ENCODE measurements at regions not wholly inside any gene's neighbourhood (a gene's known extent, or its start where the extent isn't known, plus 50 kb on each side); places are given as distances from the start of the nearest gene placed in this dataset.
A peak's percentile ranks its signal among the peaks of the same experiment; 100 is the strongest.

DNA sequence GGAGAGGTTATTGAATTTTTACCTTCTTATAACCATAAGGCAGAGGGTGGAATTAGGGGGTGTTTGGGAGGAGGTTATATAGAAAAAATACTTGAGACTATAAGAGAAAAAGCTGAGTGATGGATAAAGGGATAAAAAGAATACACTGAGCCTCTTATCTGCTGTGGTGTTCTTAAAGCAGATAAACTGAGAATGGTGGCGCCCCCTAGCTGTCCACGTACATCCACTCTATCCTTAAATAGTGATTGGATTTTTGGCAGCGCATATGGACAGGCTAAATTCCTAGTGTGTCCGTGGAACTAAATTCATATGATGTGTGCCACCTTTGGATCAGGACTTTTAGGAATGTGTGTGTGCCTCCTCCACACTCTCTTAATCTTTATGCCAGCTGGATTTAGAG, 121.1 kb downstream of the OXSM start:
- intact Hi-C loops (cut with DNase I), result no loop called here
- Histone ChIP-seq H3K36me3 (no peaks in the 10 kb centered on the region), H3K4me1 (no peaks in the 10 kb centered on the region), H3K27ac (no peak overlapping the region), H3K27me3 (no peaks in the 10 kb centered on the region), H3K4me3 (no peak overlapping the region), H3K9me3 (no peaks in the 10 kb centered on the region)
- ATAC-seq (no peak), DNase-seq (no peak)
- TF ChIP-seq POLR2A (IDR thresholded peaks at IDR 0.05), result no peak
- TF ChIP-seq, protein P1, sequence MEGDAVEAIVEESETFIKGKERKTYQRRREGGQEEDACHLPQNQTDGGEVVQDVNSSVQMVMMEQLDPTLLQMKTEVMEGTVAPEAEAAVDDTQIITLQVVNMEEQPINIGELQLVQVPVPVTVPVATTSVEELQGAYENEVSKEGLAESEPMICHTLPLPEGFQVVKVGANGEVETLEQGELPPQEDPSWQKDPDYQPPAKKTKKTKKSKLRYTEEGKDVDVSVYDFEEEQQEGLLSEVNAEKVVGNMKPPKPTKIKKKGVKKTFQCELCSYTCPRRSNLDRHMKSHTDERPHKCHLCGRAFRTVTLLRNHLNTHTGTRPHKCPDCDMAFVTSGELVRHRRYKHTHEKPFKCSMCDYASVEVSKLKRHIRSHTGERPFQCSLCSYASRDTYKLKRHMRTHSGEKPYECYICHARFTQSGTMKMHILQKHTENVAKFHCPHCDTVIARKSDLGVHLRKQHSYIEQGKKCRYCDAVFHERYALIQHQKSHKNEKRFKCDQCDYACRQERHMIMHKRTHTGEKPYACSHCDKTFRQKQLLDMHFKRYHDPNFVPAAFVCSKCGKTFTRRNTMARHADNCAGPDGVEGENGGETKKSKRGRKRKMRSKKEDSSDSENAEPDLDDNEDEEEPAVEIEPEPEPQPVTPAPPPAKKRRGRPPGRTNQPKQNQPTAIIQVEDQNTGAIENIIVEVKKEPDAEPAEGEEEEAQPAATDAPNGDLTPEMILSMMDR (IDR thresholded peaks at IDR 0.05), result peak in 6 of 12 donors; percentile 4 to 43 (median 16)
- WGBS, 4 donors, result 63 to 73% (median 69%) methylated on average over 4 of the region's 4 CpGs

DNA sequence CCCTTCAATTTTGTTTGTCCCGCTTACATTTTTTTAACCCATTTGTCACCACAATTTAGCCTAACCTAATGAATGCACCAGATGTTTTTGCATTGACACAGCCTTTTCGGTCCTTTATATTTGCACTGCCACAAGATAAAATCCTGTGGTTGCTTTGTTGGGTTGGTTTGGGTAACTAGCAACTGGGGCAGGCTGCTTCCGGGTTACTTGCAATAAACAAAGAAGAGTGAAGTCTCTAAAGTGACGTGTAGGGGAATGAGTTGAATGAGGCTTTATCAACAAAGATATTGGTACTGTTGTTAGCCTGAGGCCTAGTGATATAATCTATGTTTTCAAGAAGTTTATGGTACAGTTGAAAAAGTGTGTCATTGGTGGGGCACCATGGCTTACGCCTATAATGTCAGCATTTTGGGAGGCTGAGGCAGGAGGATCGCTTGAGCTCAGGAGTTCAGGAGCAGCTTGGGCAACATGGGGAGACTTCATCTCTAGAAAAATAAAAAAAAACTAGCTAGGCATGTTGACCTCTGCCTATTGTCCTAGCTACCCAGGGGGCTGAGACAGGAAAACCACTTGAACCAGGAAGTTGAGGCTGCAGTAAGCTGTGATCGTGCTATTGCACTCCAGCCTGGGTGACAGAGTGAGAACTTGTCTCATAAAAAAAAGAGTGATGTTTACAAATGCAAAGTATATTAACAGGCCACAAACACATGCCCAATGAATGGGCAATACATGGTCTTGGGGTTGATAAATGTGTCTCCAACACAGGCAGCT, 121.8 kb downstream of the OXSM start:
- no peak for DNase-seq
- no peaks in the 10 kb centered on the region for H3K36me3 ChIP-seq
- no peaks in the 10 kb centered on the region for H3K4me1 ChIP-seq
- no peak overlapping the region for H3K4me3 ChIP-seq
- no peaks in the 10 kb centered on the region for H3K27me3 ChIP-seq
- WGBS, 4 donors, result 83 to 90% (median 89%) methylated on average over 7 of the region's 7 CpGs
- intact Hi-C loops (cut with DNase I), result no loop called here
- H3K27ac ChIP-seq, result no peak overlapping the region
- ATAC-seq, result no peak
- TF ChIP-seq, protein P1 (IDR thresholded peaks at IDR 0.05), result no peak
- no peak for TF ChIP-seq POLR2A (IDR thresholded peaks at IDR 0.05)
- H3K9me3 ChIP-seq, result no peaks in the 10 kb centered on the region

DNA sequence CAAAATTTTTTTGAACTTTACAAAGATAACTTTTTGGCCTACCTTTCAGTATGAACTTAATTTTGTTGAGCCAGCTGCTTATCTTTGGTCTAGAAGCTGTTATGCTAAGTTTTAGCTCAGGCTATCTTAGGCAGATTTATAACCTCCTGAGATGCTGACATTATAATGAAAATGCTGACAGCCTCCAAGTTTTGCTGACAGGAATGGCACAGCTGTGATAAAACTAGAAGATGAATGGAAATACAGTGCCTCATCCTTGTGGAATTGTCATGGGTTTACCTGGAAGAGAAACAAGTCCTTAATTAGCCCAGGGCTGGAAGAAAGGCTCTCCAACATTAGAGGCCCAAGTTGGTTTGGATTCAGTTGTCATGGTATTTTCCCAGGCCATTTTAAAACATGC, 123.3 kb downstream of the OXSM start:
- Histone ChIP-seq H3K9me3 (peaks cover 0 to 8% (median 0%) of the 10 kb centered on the region in 12 donors), H3K36me3 (no peaks in the 10 kb centered on the region), H3K27ac (no peak overlapping the region), H3K27me3 (no peaks in the 10 kb centered on the region), H3K4me3 (no peak overlapping the region), H3K4me1 (no peaks in the 10 kb centered on the region)
- no peak for DNase-seq
- TF ChIP-seq, protein P1 (IDR thresholded peaks at IDR 0.05), result no peak
- TF ChIP-seq POLR2A (IDR thresholded peaks at IDR 0.05), result no peak
- intact Hi-C loops (cut with DNase I), result no loop called here
- ATAC-seq, result no peak

DNA sequence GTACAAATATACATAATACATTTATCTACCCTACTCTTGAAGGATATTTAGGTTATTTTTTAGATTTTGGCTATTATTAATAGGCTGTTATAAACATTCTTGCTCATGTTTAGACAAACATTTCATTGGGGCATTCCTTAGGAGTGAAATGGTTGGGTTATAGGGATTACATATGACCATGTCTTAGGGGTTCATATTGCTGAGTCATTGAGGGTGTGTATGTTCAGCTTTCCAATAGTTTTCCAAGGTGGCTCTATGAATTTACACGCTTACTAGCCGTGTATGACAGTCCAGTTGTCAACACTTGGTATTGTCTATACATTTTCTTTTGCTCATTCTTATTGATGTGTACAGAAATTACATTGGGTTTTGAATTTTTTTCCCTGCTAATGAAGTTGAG, 125.8 kb downstream of the OXSM start:
- DNase-seq, result no peak
- no peak for TF ChIP-seq POLR2A (IDR thresholded peaks at IDR 0.05)
- TF ChIP-seq, protein P1 (IDR thresholded peaks at IDR 0.05), result no peak
- Histone ChIP-seq H3K36me3 (no peaks in the 10 kb centered on the region), H3K27me3 (no peaks in the 10 kb centered on the region), H3K4me3 (no peak overlapping the region), H3K4me1 (no peaks in the 10 kb centered on the region), H3K9me3 (peaks cover 0 to 13% (median 0%) of the 10 kb centered on the region in 12 donors), H3K27ac (no peak overlapping the region)
- intact Hi-C loops (cut with DNase I), result no loop called here
- no peak for ATAC-seq
- 91 to 98% (median 95%) methylated on average over 2 of the region's 2 CpGs for WGBS, 4 donors
